ENCODE measurements at regions not wholly inside any gene's neighbourhood (a gene's known extent, or its start where the extent isn't known, plus 50 kb on each side); places are given as distances from the start of the nearest gene placed in this dataset.

DNA sequence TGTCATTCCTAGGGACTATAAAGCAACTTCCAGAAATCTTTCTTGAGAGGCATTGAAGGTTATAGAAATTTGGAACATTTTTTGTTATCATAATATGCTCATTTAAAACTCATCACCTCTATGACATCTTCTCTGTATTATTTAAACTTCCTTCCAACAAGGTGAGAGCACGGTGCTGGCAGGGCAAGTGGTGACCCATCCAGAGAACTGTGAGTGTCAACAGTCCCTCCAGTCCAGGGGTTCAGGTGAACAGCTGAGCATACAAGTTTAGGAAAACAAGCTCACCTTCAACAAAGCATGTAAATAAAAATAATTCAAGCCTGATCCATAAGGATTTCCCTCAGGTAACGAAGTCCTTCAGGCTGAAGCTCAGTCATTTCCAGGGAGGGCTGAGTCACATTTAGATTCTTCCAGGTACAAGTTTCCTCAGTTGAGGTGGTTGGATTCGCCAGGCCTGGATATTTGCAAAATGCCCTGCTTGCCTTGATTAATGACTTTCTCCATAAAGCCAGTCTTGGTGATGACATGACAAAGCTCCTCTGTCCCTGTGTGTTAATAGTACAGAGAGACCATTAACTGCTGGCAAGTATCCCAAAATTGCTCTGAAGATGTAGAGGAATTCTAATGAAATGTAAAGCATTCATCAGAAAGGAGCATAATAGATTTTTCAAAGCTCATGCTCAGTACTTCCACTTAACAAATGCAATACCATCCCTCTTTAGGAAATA is 263.6 kb upstream of the GADL1 start:
- H3K4me2 ChIP-seq (ENCODE audit: low read length) = no peak overlapping the region
- peaks cover 5% of the 10 kb centered on the region for H3K4me1 Mint-ChIP-seq (ENCODE audit: low read depth, unreplicated experiment)
- no peak overlapping the region for H3K27ac ChIP-seq (ENCODE audit: low read depth, low read length)
- peak; percentile 47 for FAIRE-seq
- peak; percentile 41 for DNase-seq (ENCODE audit: low read depth)
- H3K9me3 ChIP-seq (ENCODE audit: insufficient read depth, low read depth, low read length) = no peaks in the 10 kb centered on the region
- TF ChIP-seq CTCF (IDR thresholded peaks at IDR 0.05; ENCODE audit: insufficient read depth, low read depth, low read length) = no peak
- no peak for TF ChIP-seq EZH2 (IDR thresholded peaks at IDR 0.05; ENCODE audit: insufficient read depth, low read length)
- H3K79me2 ChIP-seq (ENCODE audit: insufficient read depth, low read length) = no peaks in the 10 kb centered on the region
- H3K4me3 ChIP-seq (ENCODE audit: insufficient read depth, low read depth, low read length) = no peak overlapping the region
- no peaks in the 10 kb centered on the region for H3K27me3 Mint-ChIP-seq (ENCODE audit: low read depth, unreplicated experiment)
- no peak overlapping the region for H3K4me3 Mint-ChIP-seq (ENCODE audit: unreplicated experiment)
- no peak overlapping the region for H2AFZ ChIP-seq (ENCODE audit: low read depth, low read length)
- H4K20me1 ChIP-seq (ENCODE audit: insufficient read depth, low read length) = no peaks in the 10 kb centered on the region
- H3K4me1 ChIP-seq (ENCODE audit: insufficient read depth, low read length) = no peaks in the 10 kb centered on the region
- H3K27ac Mint-ChIP-seq (ENCODE audit: unreplicated experiment) = no peak overlapping the region
- no peaks in the 10 kb centered on the region for H3K27me3 ChIP-seq (ENCODE audit: insufficient read depth, low read length)
- no peaks in the 10 kb centered on the region for H3K36me3 Mint-ChIP-seq (ENCODE audit: low read depth, unreplicated experiment)
- H3K9ac ChIP-seq (ENCODE audit: low read length) = no peak overlapping the region
- no peaks in the 10 kb centered on the region for H3K36me3 ChIP-seq (ENCODE audit: insufficient read depth, low read length)
- no peaks in the 10 kb centered on the region for H3K9me3 Mint-ChIP-seq (ENCODE audit: unreplicated experiment)

DNA sequence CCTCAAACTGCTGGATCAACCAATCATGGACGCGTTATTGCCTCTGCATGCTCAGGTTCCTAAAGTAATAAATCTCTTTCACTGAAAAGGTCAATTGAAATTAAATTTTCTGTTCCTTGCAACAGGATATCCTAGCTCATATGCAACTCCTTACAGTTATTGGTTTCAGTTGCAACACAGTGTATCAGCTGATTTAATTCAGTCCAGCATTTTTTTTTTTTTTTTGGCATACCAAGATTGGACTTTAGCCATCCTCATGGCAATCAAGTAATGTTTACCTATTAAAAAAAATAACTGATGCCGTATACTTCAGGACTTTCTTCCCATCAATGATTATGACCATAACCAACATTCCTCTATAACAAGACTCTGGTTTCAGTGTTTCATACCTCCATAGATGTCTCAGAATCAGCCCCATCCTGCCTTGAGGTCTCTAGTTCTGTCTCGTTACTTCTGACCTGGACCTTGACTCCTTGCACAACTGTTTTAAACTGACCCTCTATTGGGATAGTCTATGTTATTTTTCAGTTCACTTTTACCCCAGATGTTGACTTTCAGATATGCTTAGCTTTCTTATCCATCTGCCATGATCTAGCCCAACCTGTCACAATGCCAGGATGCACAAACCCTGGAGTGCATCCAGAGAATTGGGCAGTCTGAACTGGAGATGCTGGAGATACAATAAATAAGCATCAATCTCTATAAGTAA is 265.0 kb upstream of the GADL1 start:
- no peak for TF ChIP-seq EZH2 (IDR thresholded peaks at IDR 0.05; ENCODE audit: insufficient read depth, low read length)
- no peak for TF ChIP-seq CTCF (IDR thresholded peaks at IDR 0.05; ENCODE audit: insufficient read depth, low read depth, low read length)
- no peak overlapping the region for H3K9ac ChIP-seq (ENCODE audit: low read length)
- Mint-ChIP-seq H3K36me3 (ENCODE audit: low read depth, unreplicated experiment) (no peaks in the 10 kb centered on the region), H3K9me3 (ENCODE audit: unreplicated experiment) (no peaks in the 10 kb centered on the region), H3K4me3 (ENCODE audit: unreplicated experiment) (no peak overlapping the region), H3K27me3 (ENCODE audit: low read depth, unreplicated experiment) (no peaks in the 10 kb centered on the region), H3K27ac (ENCODE audit: unreplicated experiment) (no peak overlapping the region), H3K4me1 (ENCODE audit: low read depth, unreplicated experiment) (peaks cover 11% of the 10 kb centered on the region)
- H4K20me1 ChIP-seq (ENCODE audit: insufficient read depth, low read length) = no peaks in the 10 kb centered on the region
- no peak overlapping the region for H3K27ac ChIP-seq (ENCODE audit: low read depth, low read length)
- no peaks in the 10 kb centered on the region for H3K9me3 ChIP-seq (ENCODE audit: insufficient read depth, low read depth, low read length)
- H3K79me2 ChIP-seq (ENCODE audit: insufficient read depth, low read length) = no peaks in the 10 kb centered on the region
- peaks cover 3% of the 10 kb centered on the region for H3K4me1 ChIP-seq (ENCODE audit: insufficient read depth, low read length)
- FAIRE-seq (no peak), DNase-seq (ENCODE audit: low read depth) (no peak)
- no peaks in the 10 kb centered on the region for H3K27me3 ChIP-seq (ENCODE audit: insufficient read depth, low read length)
- no peaks in the 10 kb centered on the region for H3K36me3 ChIP-seq (ENCODE audit: insufficient read depth, low read length)
- no peak overlapping the region for H3K4me2 ChIP-seq (ENCODE audit: low read length)
- no peak overlapping the region for H3K4me3 ChIP-seq (ENCODE audit: insufficient read depth, low read depth, low read length)
- no peak overlapping the region for H2AFZ ChIP-seq (ENCODE audit: low read depth, low read length)

- no peak for FAIRE-seq
Measured at GRCh38 chr3:31161889-31162288, 267.4 kb upstream of the GADL1 start.

More at GRCh38 chr3:31161889-31162288, 267.4 kb upstream of the GADL1 start:
- Mint-ChIP-seq H3K27ac (ENCODE audit: unreplicated experiment) (no peak overlapping the region), H3K36me3 (ENCODE audit: low read depth, unreplicated experiment) (no peaks in the 10 kb centered on the region), H3K4me1 (ENCODE audit: low read depth, unreplicated experiment) (peaks cover 29% of the 10 kb centered on the region), H3K4me3 (ENCODE audit: unreplicated experiment) (no peak overlapping the region), H3K27me3 (ENCODE audit: low read depth, unreplicated experiment) (no peaks in the 10 kb centered on the region), H3K9me3 (ENCODE audit: unreplicated experiment) (no peaks in the 10 kb centered on the region)
- Histone ChIP-seq H3K27me3 (ENCODE audit: insufficient read depth, low read length) (no peaks in the 10 kb centered on the region), H3K79me2 (ENCODE audit: insufficient read depth, low read length) (no peaks in the 10 kb centered on the region), H3K9ac (ENCODE audit: low read length) (no peak overlapping the region), H3K4me3 (ENCODE audit: insufficient read depth, low read depth, low read length) (no peak overlapping the region), H3K36me3 (ENCODE audit: insufficient read depth, low read length) (no peaks in the 10 kb centered on the region), H3K4me1 (ENCODE audit: insufficient read depth, low read length) (peaks cover 25% of the 10 kb centered on the region), H2AFZ (ENCODE audit: low read depth, low read length) (no peak overlapping the region), H4K20me1 (ENCODE audit: insufficient read depth, low read length) (no peaks in the 10 kb centered on the region), H3K4me2 (ENCODE audit: low read length) (no peak overlapping the region), H3K9me3 (ENCODE audit: insufficient read depth, low read depth, low read length) (no peaks in the 10 kb centered on the region), H3K27ac (ENCODE audit: low read depth, low read length) (no peak overlapping the region)
- DNase-seq (ENCODE audit: low read depth) = peak; percentile 22
- TF ChIP-seq EZH2 (IDR thresholded peaks at IDR 0.05; ENCODE audit: insufficient read depth, low read length) = no peak
- TF ChIP-seq CTCF (IDR thresholded peaks at IDR 0.05; ENCODE audit: insufficient read depth, low read depth, low read length) = no peak
